GM21529 (cell line): ENCODE measurements at regions not wholly inside any gene's neighbourhood (a gene's known extent, or its start where the extent isn't known, plus 50 kb on each side); places are given as distances from the start of the nearest gene placed in this dataset.

Experiments
- ATAC-seq: cut with Tn5 transposase; IDR thresholded peaks from one replicate; pipeline ENCODE4 v1.9.1; 2021; ENCODE audit not compliant: unreplicated experiment

DNA sequence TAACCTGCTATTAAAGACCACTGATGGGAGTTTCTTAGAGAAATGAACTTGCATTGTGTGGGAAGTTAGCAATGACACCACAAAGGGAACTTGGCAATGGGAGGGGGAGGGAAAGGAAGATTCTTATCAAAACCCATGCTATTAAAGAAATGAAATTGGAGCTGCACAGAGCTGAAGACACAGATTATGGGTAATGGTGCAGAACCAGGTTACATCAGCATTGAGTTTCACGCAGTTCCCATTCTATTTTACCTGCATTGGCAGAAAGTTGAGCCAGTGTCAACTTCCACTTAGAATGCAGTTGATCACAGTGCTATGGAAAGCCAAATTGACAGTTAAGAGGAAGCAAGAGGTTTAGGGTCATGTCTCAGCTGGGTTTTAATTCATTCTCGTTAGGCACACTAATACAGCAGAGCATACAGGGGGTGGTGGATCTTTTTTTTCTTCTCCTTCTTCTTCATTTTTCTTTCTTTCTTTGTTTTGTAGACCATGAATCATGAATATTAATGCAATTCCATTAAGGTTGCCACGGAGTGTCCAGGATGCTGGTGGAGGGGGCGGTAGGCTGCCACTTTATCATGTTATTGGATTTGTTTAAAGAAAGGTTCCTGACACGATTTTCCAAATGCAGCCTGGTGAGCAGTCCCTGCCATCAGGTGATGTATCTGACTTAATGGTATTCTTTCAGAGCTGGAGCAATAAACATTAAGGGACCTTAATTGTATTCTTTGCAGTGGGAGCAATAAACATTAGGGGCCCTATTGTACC is 1092.0 kb upstream of the MAP3K7 start:
- ATAC-seq = no peak

DNA sequence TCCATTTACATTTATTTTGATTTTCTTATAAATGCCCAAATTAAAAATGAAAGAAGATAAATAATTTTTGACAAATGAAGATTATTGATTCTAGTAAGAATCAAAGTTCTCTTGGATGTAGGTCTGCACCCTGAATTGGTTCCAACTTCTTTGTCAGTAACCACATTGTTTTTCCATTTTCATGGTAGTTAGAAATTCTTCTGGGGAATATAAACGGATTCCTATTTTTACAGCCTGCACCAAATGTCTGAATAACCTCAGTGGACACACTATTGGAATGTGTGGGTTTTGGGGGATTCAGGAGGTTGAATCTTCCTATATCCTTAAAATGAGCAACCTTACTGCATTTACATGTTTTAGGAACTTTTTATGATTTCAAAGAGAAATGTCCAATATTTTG is 1085.3 kb upstream of the MAP3K7 start:
- no peak for ATAC-seq

- no peak for ATAC-seq
These were observed 1083.0 kb upstream of the MAP3K7 start for GRCh38 chr6:91669871-91670268.

- no peak for ATAC-seq
These were observed 1082.4 kb upstream of the MAP3K7 start for GRCh38 chr6:91669154-91669870.

DNA sequence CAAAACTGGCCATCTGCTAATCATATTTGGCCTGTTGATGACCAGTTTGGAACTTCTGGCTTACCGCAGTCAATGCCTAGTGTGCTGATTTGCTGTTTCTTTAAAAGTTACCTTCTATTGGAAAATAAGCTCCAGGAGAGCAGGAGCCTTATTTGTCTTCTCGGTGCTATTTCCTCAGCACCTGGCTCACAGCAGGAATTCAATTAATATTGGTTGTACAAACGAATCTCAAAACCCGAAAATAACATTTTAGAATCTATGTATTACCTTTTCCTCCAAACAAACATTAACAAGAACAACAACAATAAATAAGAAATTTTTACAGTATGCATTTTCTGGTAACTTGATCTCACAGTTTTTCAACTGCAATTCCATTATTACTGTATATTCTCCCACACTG is 1080.7 kb upstream of the MAP3K7 start:
- no peak for ATAC-seq

GRCh38 chr6:91664327-91664959 is 1077.6 kb upstream of the MAP3K7 start:
- ATAC-seq = no peak

DNA sequence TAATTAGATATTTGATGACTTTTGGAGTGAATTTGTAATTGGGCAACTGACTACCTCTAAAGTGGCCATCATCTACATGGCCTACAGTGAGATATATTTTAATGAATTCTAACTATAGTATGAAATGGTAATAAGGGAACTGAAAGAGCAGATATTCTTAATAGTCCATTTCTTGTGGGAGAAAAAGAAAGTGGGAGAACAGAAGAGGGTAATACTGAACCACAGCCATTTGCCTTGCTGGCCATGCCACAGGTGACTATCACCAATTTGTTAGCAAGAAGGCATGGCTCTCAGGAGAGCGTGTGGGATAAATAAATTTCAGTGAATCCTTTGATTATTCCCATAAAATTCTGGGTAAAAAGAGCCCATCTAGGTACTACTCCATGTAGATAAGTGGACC is 1074.0 kb upstream of the MAP3K7 start:
- ATAC-seq = no peak

GRCh38 chr6:91659891-91660290 is 1073.0 kb upstream of the MAP3K7 start:
- no peak for ATAC-seq

DNA sequence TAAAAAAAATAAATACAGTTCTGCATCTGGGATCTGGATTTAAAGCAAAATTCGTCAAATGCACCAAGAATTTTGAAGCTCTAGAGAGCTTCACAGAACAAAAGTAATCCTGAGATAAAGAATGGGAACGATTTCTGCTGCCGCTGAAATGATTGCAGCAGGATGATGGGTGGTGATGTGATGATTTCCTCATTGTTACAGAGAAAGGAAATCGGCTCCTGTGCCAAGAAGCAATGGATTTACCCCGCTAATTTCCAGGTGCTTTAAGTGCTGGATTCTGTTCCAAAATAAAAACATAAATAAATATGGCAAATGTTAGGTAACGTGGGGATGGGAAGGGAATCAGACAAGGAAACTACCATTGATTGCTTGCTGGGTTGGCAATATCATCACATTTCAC is 1067.9 kb upstream of the MAP3K7 start:
- no peak for ATAC-seq

DNA sequence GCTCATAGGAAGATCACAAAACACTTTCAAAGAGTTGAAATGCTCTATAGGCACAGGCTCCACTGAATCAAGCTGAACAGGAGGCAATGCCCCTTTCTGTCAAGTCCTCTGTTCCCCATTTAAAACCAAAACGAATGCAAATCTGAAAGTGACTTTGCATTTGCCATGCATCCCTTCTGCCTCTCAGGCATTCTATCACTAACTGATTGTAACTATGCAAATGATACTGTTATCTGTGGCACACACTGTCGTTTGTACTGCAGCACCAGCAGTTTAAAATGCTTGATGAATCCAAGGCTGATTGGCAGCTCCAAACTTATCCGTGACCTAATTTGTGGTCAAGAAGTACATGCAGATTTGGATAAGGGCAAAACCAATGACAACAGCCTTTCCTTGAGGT is 1067.5 kb upstream of the MAP3K7 start:
- ATAC-seq = no peak

DNA sequence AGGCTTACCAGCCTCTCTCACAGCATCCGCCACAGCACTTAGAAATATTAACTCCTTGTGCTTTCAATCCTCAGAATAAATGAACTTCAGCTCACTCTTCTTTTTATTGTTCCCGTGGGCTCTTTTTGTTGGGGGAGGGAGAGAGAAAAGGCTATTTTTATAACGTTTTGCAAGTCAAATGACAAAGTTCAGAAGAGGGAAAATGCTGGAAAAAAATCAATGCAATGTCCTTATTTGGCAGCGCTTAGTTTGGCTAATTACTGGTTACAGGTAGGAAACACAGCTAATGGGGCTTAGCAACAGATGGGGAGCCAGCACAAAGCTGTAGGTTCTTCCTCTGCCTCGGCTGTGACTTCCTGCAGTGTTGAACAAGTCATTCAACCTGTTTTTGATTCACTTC is 1067.0 kb upstream of the MAP3K7 start:
- no peak for ATAC-seq

DNA sequence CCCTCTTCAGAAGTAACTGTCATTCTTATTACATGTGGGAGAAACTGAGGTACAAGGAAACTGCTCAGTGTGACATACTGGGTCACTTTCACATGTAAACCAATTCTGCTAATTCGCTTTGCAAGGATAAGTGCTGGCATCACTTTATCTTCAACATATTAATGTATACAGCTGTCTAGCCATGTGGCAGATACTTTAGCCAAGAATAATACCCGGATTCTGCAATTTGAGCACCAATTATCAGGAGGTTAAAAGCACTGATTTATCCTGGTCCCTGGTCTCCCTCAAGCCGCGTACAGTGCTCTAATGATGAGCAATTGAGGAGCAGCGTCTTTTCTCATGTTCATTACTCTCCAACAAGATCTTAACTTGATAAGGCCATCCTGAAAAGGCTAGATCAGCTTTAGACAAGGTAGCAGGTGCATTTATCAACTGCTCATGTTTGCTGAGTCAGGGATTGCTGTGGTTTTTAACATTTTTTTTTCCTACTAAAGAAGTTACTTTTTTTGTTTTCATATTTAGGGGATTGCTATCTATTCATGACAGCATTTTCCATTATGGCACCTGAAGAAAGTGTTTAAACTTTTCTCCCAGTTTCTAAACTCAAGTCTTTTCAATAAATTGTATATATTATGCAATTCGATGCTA is 1066.3 kb upstream of the MAP3K7 start:
- ATAC-seq = no peak

- no peak for ATAC-seq
These were observed 1059.8 kb upstream of the MAP3K7 start for GRCh38 chr6:91646649-91647048.

- no peak for ATAC-seq
These were observed 1058.9 kb upstream of the MAP3K7 start for GRCh38 chr6:91645811-91646210.

- ATAC-seq = no peak
These were observed 1050.3 kb upstream of the MAP3K7 start for GRCh38 chr6:91637217-91637616.

DNA sequence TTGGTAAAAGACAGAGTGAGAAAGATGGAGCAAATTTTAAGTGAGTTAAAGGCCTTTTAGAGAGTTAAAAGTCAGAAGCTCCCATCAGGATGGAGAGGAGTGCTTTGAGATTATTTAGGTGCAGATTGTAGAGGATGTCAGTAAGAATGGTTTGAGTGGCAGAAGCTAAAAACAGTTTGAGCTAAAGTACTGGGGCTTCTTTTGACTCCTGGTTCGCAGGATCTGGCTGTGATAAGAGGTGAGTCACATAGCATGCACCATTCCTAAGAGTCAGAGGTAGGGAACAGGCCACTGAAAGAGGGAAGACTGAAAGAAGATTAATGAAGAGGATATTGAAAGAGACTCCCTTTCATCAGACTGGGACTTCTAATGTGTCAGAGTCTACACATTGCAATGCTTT is 1047.9 kb upstream of the MAP3K7 start:
- no peak for ATAC-seq

DNA sequence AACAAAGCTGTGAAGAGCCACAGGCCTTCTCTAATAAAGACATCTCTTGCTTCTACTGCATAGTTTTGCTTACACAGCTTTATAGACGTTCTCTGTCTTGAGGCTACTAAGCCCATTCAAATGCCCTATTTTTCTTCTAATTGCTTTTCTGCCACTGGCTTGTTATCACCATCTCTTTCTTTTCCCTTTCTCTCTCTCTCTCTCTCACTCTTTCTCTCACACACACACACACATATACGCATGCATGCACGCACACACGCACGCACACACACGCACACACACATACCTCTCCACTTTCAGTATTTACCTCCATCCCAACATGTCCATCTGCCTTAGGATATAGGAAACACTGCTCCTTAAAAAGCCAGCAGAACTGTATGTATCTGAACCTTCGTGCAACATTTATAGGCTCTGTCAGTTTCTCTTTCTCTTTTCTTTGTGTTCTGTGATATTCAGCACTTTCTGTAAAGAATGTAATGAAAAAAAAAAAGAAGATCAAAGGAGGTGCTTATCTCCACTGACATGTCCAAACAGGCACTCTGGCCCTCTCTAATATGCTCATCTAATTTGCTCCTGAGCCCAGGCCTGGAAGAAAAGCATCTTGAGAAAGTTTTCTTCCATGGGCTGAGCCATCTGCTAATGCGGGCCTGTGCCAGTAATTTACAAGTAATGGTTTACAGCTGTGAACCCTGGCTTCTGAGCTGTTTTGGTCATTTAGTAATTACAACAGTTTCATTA is 1046.7 kb upstream of the MAP3K7 start:
- ATAC-seq = no peak

DNA sequence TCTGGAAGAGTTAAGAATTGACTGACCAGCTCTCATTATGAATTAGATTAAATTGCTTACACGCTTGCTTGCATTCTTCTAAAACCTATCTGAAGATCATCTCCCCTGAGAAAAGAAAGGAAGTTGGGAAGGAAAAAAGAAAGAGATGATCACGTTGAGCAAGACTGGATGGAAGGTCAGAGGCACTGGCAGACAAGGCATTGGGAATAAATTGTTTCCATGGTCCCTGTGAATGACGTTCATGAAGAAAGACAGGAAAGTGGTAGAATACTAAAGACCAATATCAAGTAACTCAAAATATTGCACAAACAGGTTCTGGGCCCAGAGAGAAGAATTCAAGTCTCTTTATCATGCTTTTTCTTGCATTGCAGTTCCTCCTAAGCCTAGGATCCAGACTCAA is 1045.4 kb upstream of the MAP3K7 start:
- ATAC-seq = no peak

DNA sequence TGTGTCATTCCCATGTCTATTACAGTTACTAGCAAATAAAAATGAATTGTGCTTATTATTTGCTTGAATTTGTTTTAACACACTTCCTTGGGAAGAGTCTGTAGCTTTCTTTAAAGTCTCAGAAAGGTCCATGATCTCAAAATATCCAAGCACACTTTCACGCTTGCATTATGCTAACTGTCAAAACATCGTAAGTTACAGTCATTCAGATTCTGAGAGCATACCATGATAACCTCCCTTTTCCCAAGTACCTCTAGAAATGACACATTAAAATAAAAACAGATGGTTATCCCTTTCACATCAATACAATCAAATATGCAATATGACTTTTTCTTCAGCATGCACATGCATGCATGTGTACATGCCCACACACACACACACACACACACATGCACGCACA is 1044.4 kb upstream of the MAP3K7 start:
- no peak for ATAC-seq

DNA sequence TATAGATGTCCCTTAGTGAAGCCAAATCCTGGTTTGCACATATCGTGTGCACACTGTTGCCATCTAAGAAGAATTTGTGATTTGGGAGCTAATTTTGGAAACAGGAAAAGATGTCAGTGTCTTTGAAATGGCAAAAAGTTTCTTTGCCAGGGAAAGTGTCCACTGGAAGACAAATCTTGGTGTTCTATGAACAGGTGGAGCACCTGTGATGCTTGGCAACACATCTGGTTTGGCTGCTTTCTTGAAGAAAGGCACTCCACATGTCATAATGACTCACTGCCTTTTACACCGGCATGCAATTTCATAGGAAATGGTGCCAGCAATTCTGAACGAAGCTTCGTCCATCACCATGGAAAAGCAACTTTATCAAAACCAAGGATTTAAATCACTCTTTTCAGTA is 1040.0 kb upstream of the MAP3K7 start:
- ATAC-seq = no peak

DNA sequence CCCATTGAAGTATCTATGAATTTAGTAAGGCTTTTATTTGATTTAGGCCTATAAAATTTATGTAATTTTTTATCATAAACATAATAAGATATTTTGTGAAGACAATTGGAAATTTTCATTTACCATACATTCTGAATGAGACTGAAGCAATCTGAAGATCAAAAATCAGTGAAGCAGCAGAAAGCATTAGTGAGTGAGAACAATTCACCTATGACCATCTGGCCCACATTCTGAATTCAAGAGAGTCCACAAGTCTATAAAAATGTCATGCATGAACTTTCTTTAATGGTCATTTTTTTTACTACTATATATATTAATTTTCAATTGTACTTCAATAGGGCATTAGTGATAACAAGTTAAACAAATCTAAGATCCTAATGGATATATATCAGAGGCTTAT is 1026.6 kb upstream of the MAP3K7 start:
- ATAC-seq = no peak
